ENCODE measurements at regions not wholly inside any gene's neighbourhood (a gene's known extent, or its start where the extent isn't known, plus 50 kb on each side); places are given as distances from the start of the nearest gene placed in this dataset.

DNA sequence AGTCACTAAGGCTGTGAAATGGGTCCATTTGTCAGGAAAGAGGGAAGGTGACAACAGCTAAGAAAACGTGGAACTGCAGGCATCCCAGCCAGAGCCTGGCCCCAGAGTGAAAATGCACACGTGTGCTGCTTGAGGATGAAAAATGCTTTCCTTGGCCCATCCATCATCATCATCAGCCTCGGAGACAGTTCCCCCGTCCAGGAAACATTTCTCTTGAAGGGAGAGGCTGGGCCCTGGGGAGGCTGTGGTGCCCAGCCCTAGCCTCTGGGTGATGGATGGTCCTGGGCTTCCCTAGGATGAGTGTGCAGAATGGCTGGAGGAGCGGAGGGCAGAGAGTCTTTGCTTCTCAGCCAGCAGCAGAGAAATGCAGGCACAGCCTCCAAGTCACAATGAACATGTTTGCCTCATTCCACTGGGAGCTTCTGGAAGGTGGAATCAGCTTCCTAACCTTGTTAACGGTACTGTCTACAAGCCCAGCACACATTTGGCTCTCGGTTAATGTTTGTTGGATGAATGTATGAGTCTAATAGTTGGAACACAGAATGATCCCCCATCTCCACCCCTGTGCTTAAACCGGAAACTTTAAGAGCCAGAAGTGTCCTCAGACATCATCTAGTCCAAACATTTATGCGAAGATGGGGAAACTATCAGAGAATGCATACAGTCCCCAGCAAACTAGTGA is 164.0 kb downstream of the RDH14 start:
- no peaks in the 10 kb centered on the region for H3K36me3 ChIP-seq
- 0 out of 2 replicates have a peak, but pooled peaks cover 3% of the 10 kb centered on the region for H3K9me3 ChIP-seq (replicated peaks)
- DNase-seq, result no peak
- no peak overlapping the region for H3K4me3 ChIP-seq
- no peak overlapping the region for H3K27ac ChIP-seq
- H3K4me1 ChIP-seq, result no peaks in the 10 kb centered on the region
- H3K27me3 ChIP-seq, result no peaks in the 10 kb centered on the region

DNA sequence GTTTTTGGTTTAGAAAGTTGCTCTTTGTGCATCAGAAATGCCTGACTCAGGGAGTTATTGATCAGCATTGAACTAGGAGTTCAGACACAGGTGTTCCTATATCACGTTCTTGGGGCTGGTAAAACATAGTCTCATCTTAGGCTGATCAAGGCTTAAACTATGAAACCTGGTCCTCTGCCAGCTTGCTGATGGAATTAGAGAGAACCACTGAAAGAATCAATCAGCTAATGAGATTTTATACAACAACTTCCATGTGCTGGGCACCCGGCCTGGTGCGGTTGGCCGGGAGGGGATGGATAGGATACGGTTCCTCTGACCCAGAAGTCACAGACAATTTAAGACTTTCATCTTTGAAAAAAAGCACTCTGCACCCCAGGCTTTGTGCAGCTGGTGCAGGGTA is 164.9 kb downstream of the RDH14 start:
- no peak overlapping the region for H3K27ac ChIP-seq

DNA sequence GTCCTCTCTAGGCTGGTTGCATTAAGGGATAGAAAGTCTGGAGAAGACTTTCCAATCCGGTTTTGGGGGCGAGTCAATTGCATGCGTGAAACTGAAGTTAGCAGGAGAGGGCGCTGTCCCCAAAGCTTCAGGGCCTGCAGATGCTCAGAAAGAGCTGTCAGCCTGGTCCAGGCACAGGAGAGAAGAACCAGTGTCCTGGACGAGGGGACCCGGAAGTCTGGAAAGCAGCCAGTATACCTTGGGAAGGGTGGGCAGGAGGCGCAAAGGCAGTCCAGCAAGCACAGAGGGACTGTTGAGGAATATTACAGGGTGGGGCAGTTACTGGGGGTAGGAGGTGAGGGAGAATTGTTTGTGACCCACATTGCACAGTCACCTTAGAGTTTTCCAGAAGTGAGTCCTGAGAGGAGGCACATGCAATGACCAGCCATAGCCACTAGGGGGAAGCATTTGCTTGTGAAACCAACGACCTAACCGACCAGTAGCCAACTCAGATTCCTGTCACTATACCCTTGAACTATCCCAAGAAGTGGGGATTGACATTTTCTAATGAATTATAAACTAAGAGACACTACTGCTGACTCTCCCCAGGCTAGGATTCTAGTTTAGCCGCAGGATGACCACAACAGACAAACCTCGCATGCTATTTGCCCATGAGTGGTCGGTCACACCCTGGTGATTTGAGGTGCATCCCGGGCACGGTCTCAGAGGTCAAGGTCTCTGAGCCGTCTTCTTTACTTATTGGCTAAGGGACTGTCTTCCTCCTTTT is 172.8 kb downstream of the RDH14 start:
- peak; percentile 74 to 93 for DNase-seq

More for the DNA sequence above, 164.9 kb downstream of the RDH14 start:
- Histone ChIP-seq H3K36me3 (no peaks in the 10 kb centered on the region), H3K4me3 (no peak overlapping the region), H3K9me3 (replicated peaks) (0 out of 2 replicates have a peak, but pooled peaks cover 3% of the 10 kb centered on the region), H3K27me3 (no peaks in the 10 kb centered on the region), H3K4me1 (no peaks in the 10 kb centered on the region)
- no peak for DNase-seq

DNA sequence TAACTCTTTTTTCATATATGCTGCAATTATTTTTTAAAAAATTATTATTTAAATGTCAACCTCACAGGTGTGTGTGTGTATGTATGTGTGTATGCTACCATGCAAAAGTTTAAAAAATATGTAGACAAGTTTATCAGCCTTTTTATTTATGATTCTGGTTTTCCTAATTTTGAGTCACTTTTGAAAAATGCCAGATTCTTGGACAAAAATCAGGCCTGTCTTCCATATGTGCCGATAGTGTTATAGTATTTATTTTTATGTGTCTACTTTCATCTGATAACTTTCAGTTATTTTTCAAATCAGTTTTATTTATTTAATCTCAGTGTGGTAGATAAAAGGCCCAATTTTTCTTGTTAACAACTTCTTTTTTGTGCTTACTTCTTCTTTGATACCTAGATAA is 176.2 kb downstream of the RDH14 start:
- no peak for DNase-seq

More for the DNA sequence above, 172.8 kb downstream of the RDH14 start:
- no peaks in the 10 kb centered on the region for H3K36me3 ChIP-seq
- H3K4me3 ChIP-seq, result no peak overlapping the region
- no peak overlapping the region for H3K27ac ChIP-seq
- H3K4me1 ChIP-seq, result no peaks in the 10 kb centered on the region
- no peaks in the 10 kb centered on the region for H3K27me3 ChIP-seq
- H3K9me3 ChIP-seq (replicated peaks), result no peaks in the 10 kb centered on the region

DNA sequence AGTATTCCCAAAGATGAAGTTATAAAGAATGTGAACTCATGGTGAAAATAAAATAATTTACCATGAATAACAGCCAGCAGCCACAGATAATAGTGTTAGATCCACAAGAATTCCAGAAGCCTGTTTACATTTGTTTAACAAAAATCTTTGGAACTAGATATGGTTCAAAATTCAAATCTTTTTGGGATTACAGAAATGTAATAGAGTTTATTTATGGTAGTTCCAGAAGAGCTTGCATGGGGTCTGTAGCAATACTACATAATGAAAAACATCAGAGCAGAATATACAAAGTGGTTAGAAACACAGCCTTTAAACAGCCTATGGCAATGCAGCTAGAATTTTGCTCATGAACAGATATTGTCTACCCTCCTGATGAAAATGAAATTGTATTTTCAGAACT is 179.1 kb downstream of the RDH14 start:
- peaks cover 15% of the 10 kb centered on the region for H3K4me1 ChIP-seq

More for the DNA sequence above, 176.2 kb downstream of the RDH14 start:
- Histone ChIP-seq H3K27me3 (no peaks in the 10 kb centered on the region), H3K36me3 (no peaks in the 10 kb centered on the region), H3K27ac (no peak overlapping the region), H3K9me3 (replicated peaks) (no peaks in the 10 kb centered on the region), H3K4me3 (no peak overlapping the region), H3K4me1 (no peaks in the 10 kb centered on the region)

DNA sequence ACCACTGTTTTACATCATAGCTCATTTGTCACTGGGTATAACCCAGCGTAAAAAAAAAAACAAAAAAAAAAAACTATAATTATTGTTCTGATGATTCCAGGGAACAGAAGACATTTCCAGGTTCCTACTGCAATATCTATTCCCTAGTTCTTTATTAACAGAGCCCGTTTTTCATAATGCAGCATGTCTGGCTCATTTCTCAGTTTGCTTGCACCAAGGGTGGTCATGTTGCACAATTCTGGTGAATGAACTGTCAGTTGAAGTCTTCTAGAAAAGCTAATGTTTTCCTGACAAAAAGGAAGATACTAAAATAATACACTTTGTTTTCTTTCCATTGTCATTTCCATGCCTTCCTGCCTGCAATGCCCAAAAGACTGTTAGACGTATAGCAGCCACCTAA is 180.1 kb downstream of the RDH14 start:
- no peak overlapping the region for H3K4me3 ChIP-seq
- no peak overlapping the region for H3K27ac ChIP-seq
- no peak for DNase-seq
- H3K36me3 ChIP-seq, result no peaks in the 10 kb centered on the region
- H3K4me1 ChIP-seq, result peaks cover 15% of the 10 kb centered on the region
- H3K9me3 ChIP-seq (replicated peaks), result no peaks in the 10 kb centered on the region
- H3K27me3 ChIP-seq, result no peaks in the 10 kb centered on the region

More for the DNA sequence above, 179.1 kb downstream of the RDH14 start:
- no peaks in the 10 kb centered on the region for H3K9me3 ChIP-seq (replicated peaks)
- H3K27me3 ChIP-seq, result no peaks in the 10 kb centered on the region
- H3K27ac ChIP-seq, result no peak overlapping the region
- H3K36me3 ChIP-seq, result no peaks in the 10 kb centered on the region
- DNase-seq, result no peak
- no peak overlapping the region for H3K4me3 ChIP-seq

DNA sequence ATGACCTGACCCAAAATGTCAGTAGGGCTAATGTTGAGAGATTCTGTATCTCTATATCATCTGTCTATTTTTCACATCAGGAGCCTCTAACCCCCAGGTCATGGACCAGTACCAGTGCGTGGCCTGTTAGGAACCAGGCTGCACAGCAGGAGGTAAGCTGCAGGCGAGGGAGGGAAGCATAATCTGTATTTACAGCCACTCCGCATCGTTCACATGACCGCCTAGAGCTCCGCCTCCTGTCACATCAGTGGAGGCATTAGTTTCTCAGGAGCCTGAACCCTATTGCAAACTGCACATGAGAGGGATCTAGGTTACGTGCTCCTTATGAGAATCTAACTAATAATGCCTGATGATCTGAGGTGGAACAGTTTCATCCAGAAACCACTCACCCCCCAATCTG is 180.6 kb downstream of the RDH14 start:
- H3K36me3 ChIP-seq, result no peaks in the 10 kb centered on the region
- no peak overlapping the region for H3K27ac ChIP-seq
- no peaks in the 10 kb centered on the region for H3K27me3 ChIP-seq
- DNase-seq, result no peak
- H3K4me3 ChIP-seq, result no peak overlapping the region
- H3K4me1 ChIP-seq, result peaks cover 15% of the 10 kb centered on the region
- H3K9me3 ChIP-seq (replicated peaks), result no peaks in the 10 kb centered on the region

DNA sequence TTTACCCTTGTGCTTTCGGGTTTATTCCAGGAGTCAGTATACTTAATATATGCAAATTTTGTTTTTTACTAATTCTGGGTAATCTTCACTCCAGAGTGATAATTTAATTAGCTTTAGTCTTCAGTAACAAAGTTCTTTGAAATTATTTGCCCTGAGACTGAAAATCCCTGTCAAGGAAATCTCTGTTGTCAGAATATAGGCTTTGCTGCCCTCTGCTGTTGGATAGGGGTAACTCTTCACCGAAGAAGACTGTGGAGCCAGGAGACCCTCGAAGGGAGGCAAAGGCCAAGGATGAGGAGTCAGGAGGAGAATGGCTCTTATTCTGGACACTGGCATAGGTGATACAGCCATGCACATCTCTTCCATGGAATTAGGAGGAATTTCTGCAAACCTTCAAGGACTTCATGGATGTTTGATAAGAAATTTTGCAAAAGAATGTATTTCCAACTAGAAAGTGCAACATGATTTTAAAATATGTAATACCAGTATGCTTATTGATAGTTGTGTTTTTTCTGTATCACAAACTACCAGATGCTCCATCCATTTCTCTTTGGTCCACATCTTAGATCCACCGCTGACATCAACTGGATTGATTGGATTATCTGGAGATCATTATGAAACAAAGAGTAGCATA is 182.3 kb downstream of the RDH14 start:
- H3K27ac ChIP-seq, result peak overlapping the region; percentile 13
- no peaks in the 10 kb centered on the region for H3K9me3 ChIP-seq (replicated peaks)
- H3K4me3 ChIP-seq, result no peak overlapping the region
- peaks cover 18% of the 10 kb centered on the region for H3K4me1 ChIP-seq
- H3K36me3 ChIP-seq, result no peaks in the 10 kb centered on the region
- H3K27me3 ChIP-seq, result no peaks in the 10 kb centered on the region
- peak; percentile 61 to 93 for DNase-seq

DNA sequence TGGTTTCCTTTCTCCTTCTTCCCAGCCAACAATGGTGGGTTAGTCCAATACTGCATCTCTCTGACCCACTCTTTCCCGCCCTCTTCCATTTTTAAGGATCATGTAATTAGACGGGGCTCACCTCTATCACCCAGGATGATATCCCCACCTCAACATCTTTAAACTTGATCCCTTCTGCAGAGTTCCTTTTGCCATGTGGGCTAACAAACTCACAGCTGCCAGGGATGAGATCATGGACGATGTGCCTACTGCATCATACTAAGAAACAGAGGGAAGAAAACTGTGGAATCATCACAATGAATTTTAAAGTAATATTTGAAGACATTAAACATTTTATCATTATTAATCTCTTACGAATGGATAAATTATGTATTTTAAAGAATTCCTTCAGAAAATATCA is 183.5 kb downstream of the RDH14 start:
- H3K9me3 ChIP-seq (replicated peaks), result no peaks in the 10 kb centered on the region
- no peaks in the 10 kb centered on the region for H3K27me3 ChIP-seq
- H3K4me1 ChIP-seq, result peaks cover 25% of the 10 kb centered on the region
- H3K4me3 ChIP-seq, result no peak overlapping the region
- no peaks in the 10 kb centered on the region for H3K36me3 ChIP-seq
- peak overlapping the region; percentile 20 for H3K27ac ChIP-seq
- peak; percentile 52 to 75 for DNase-seq

DNA sequence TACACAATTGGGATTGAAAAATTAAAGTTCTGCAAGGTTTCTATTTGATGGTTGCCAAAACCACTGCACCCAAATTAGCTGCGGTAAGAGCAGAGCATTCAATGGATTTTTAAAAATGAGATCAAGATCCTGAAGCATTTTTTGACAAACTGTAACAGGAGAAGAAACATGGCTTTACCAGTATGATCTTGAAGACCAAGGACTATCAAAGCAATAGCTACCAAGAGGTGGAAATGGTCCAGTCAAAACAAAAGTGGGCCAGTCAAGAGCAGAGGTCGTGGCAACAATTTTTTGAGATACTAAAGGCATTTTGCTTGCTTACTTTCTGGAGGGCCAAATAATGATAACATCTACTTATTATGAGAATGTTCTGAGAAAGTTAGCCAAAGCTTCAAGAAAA is 186.8 kb downstream of the RDH14 start:
- Histone ChIP-seq H3K27me3 (no peaks in the 10 kb centered on the region), H3K4me3 (no peak overlapping the region), H3K4me1 (peaks cover 25% of the 10 kb centered on the region), H3K36me3 (no peaks in the 10 kb centered on the region), H3K27ac (no peak overlapping the region), H3K9me3 (replicated peaks) (no peaks in the 10 kb centered on the region)
- no peak for DNase-seq

DNA sequence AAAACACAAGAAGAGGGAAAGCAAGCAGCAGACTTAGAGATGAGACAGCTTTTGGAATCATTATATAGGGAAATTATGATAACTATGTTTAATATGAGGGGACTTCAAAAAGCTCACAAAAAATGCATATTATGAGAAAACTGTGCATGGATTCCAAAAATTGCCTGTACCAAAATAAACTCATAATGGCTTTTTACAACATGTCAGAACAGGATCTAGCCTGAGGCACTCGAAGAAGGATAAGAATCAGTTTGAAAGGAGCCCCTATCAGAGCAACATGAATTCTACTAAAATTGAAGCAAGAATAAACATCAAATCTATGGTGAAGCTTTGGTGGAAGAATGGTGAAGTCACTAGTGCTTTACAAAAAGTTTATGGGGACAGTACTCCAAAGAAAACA is 187.4 kb downstream of the RDH14 start:
- Histone ChIP-seq H3K36me3 (no peaks in the 10 kb centered on the region), H3K27me3 (no peaks in the 10 kb centered on the region), H3K9me3 (replicated peaks) (no peaks in the 10 kb centered on the region), H3K4me1 (peaks cover 25% of the 10 kb centered on the region), H3K27ac (no peak overlapping the region), H3K4me3 (no peak overlapping the region)
- DNase-seq, result no peak

DNA sequence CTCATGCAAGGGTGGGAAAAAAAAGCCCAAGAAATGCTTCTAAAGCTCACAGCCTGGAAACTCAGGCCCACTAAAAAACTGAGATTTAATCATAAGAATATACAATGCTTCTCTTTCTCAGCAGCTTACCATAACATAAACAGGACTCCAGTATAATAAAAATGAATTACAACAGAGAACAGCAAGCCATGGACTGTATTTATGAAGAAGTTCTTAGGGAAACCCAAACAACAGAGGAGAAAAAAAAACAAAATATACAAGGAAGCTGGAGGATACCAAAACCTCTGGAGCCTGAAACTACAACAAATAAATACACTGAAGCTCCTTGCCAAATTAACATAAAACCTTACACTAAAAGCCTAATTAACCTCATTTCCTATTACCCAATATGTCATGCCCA is 187.8 kb downstream of the RDH14 start:
- no peaks in the 10 kb centered on the region for H3K9me3 ChIP-seq (replicated peaks)
- H3K4me3 ChIP-seq, result no peak overlapping the region
- no peaks in the 10 kb centered on the region for H3K36me3 ChIP-seq
- H3K4me1 ChIP-seq, result peaks cover 24% of the 10 kb centered on the region
- no peak overlapping the region for H3K27ac ChIP-seq
- no peak for DNase-seq
- H3K27me3 ChIP-seq, result no peaks in the 10 kb centered on the region

DNA sequence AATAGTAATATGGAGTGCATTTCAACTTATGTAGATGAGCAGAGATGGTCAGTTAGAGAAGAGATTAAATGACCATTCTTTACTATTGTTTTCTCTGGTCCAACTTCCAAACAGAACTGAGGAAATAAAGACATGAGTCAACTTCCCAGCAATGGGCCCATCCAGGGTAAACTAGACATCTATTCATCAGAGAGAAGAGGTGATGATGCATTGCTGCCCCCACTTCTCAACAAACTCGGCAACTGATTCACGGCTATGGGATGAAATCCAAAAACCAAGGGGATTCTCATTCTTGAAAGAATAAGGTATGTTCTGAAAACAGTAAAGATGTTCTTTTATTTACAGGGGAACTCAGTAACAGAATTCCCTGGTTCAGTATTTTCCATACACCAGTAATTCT is 190.7 kb downstream of the RDH14 start:
- H3K27ac ChIP-seq, result no peak overlapping the region
- DNase-seq, result no peak
- no peak overlapping the region for H3K4me3 ChIP-seq
- H3K36me3 ChIP-seq, result no peaks in the 10 kb centered on the region
- H3K4me1 ChIP-seq, result peaks cover 13% of the 10 kb centered on the region
- no peaks in the 10 kb centered on the region for H3K9me3 ChIP-seq (replicated peaks)
- H3K27me3 ChIP-seq, result no peaks in the 10 kb centered on the region

DNA sequence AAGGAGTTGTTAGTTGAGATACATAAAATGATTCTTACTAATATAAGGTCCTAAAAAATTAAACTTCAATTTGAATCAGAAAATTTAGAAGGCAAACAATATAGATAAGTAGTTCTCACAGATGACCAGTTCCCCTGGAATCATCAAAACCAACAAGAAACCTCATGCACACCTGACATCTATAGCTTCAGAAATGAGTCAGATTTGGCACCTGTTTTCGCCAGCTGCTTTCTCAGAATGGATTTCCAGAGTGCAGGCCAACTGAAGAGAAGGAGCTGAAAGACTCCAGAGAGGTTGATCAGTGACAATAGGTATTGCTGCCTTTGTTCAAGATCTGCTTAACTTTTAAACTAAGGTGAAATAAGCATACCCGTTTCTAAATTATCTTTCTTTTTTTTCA is 192.4 kb downstream of the RDH14 start:
- Histone ChIP-seq H3K9me3 (replicated peaks) (no peaks in the 10 kb centered on the region), H3K4me3 (no peak overlapping the region), H3K27ac (no peak overlapping the region), H3K36me3 (no peaks in the 10 kb centered on the region), H3K4me1 (peaks cover 8% of the 10 kb centered on the region), H3K27me3 (no peaks in the 10 kb centered on the region)
- DNase-seq, result peak; percentile 32 to 70

DNA sequence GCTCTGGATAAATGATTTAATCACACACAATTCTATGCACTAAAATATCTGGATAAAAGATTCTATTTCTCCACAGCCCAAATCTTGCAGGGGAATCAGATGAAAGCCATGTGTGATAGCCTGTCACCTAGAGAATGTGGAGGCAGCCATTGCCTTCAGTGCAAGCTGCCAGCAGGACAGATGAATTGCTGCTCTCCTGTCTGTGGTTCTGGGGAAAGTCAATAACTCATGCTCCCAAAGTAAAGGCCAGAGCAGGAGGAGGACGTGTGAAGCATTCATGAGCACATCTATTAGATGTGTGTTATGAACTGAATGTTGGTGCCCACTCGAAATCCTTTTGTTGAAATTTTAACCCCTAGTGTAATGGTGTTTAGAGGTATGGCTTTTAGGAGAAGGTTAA is 195.1 kb downstream of the RDH14 start:
- H3K4me3 ChIP-seq, result no peak overlapping the region
- H3K27ac ChIP-seq, result no peak overlapping the region
- no peak for DNase-seq
- peaks cover 5% of the 10 kb centered on the region; the same call in 1 of the 2 replicates for H3K4me1 ChIP-seq
- no peaks in the 10 kb centered on the region for H3K27me3 ChIP-seq
- H3K36me3 ChIP-seq, result no peaks in the 10 kb centered on the region
- no peaks in the 10 kb centered on the region for H3K9me3 ChIP-seq (replicated peaks)
